CD8-positive, alpha-beta memory T cell (primary cell): ENCODE measurements at regions not wholly inside any gene's neighbourhood (a gene's known extent, or its start where the extent isn't known, plus 50 kb on each side); places are given as distances from the start of the nearest gene placed in this dataset.

Source experiments
- CTCF ChIA-PET: fragments of 350-600 bp; sonication (Branson Sonifier 250); formaldehyde crosslinking; loops from one replicate; lab custom pipeline; 2021; ENCODE audit warnings: antibody characterized with exemption; lab: Charles Lee
- POLR2A ChIA-PET: fragments of 350-600 bp; sonication (Branson Sonifier 250); formaldehyde crosslinking; loops from one replicate; lab custom pipeline; 2021; ENCODE audit warnings: antibody characterized with exemption; lab: Charles Lee
- DNase-seq, 5 donors: peaks; one replicate each; pipeline versions ENCODE4 v3.0.0 to v3.0.0-alpha.2; 2020 to 2022; ENCODE audit warnings: mixed read lengths in 1 of 5
- H3K27ac ChIP-seq: one replicate; pipeline ENCODE4 v1.7.0; 2013; ENCODE audit warnings: low read depth, mild to moderate bottlenecking, low read length, moderate library complexity
- H3K27me3 ChIP-seq: 2 replicates; pipeline ENCODE4 v1.7.0; 2013; ENCODE audit warnings: low read length, mild to moderate bottlenecking; ENCODE audit not compliant: insufficient read depth, poor library complexity, severe bottlenecking
- H3K36me3 ChIP-seq: 2 replicates; pipeline ENCODE4 v1.7.0; 2013; ENCODE audit warnings: mild to moderate bottlenecking, low read length, moderate library complexity; ENCODE audit not compliant: insufficient read depth
- H3K4me1 ChIP-seq: 2 replicates; pipeline ENCODE4 v1.7.0; 2013; ENCODE audit warnings: mild to moderate bottlenecking, low read length, moderate library complexity; ENCODE audit not compliant: insufficient read depth
- H3K4me3 ChIP-seq: 2 replicates; pipeline ENCODE4 v1.7.0; 2013; ENCODE audit warnings: mild to moderate bottlenecking, low read length
- H3K9me3 ChIP-seq: 2 replicates; pipeline ENCODE4 v1.7.0; 2013; ENCODE audit warnings: mild to moderate bottlenecking, low read length
- H3K27ac Mint-ChIP-seq, 8 donors: one replicate each; pipeline ENCODE4 v1.8.0; 2020 to 2021; ENCODE audit warnings: mixed read lengths in 8 of 8, mild to moderate bottlenecking in 6 of 8, inconsistent platforms in 3 of 8, moderate library complexity in 3 of 8
- H3K27me3 Mint-ChIP-seq, 2 donors: one replicate each; pipeline ENCODE4 v1.8.0; 2020 to 2021; ENCODE audit warnings: mixed read lengths in 2 of 2, mild to moderate bottlenecking in 1 of 2, moderate library complexity in 1 of 2
- H3K36me3 Mint-ChIP-seq, 3 donors: one replicate each; pipeline ENCODE4 v1.8.0; 2020 to 2021; ENCODE audit warnings: mixed read lengths in 3 of 3, inconsistent platforms in 1 of 3, mild to moderate bottlenecking in 1 of 3
- H3K4me1 Mint-ChIP-seq, 3 donors: one replicate each; pipeline ENCODE4 v1.8.0; 2020 to 2021; ENCODE audit warnings: mixed read lengths in 3 of 3, inconsistent platforms in 1 of 3, mild to moderate bottlenecking in 1 of 3
- H3K4me3 Mint-ChIP-seq, 7 donors: one replicate each; pipeline ENCODE4 v1.8.0; 2020 to 2021; ENCODE audit warnings: mixed read lengths in 7 of 7, mild to moderate bottlenecking in 6 of 7, moderate library complexity in 4 of 7, inconsistent platforms in 2 of 7
- H3K9me3 Mint-ChIP-seq, 5 donors: one replicate each; pipeline ENCODE4 v1.8.0; 2020 to 2022; ENCODE audit warnings: mixed read lengths in 5 of 5, mild to moderate bottlenecking in 3 of 5, moderate library complexity in 2 of 5, inconsistent platforms in 1 of 5

- Mint-ChIP-seq H3K4me3 (no peak overlapping the region), H3K27me3 (no peaks in the 10 kb centered on the region), H3K36me3 (no peaks in the 10 kb centered on the region), H3K4me1 (peaks cover 0 to 5% (median 0%) of the 10 kb centered on the region in 3 donors), H3K27ac (peak overlapping the region in 1 of 8 donors; percentile 23), H3K9me3 (no peaks in the 10 kb centered on the region)
- Histone ChIP-seq H3K27me3 (no peaks in the 10 kb centered on the region), H3K27ac (no peak overlapping the region), H3K9me3 (no peaks in the 10 kb centered on the region), H3K4me3 (no peak overlapping the region), H3K4me1 (no peaks in the 10 kb centered on the region), H3K36me3 (no peaks in the 10 kb centered on the region)
- ChIA-PET CTCF (no interaction called here), POLR2A (interaction anchor here (0.6 kb wide), 1 partner anchor 351 kb away, joined by 4 read pairs; no protein-coding TSS in a partner anchor)
- no peak for DNase-seq
Observed at GRCh38 chr3:18791752-18792151, 356.6 kb upstream of the KCNH8 start.

DNA sequence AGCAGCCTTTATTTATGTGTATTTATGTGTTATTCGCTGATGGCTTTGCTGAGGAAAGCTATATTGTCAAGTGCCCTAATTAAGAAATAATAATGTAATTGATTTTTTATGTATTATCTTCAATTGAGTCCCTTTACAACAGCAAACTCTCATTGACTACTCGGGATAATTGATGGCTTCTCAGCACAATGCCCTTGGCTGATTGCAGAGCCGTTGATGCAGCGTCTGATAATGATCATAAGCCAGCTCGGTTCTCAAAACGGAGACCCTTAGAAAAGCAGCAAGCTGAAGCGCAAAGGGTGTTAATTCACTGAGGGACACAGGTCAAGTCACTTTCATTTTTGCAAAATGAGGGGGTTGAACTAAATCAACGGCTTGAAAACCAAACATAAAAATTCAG, 357.1 kb upstream of the KCNH8 start:
- H3K27ac Mint-ChIP-seq, result no peak overlapping the region
- no peaks in the 10 kb centered on the region for H3K9me3 ChIP-seq
- H3K4me1 Mint-ChIP-seq, result peaks cover 0 to 6% (median 0%) of the 10 kb centered on the region in 3 donors
- no peak overlapping the region for H3K4me3 Mint-ChIP-seq
- CTCF ChIA-PET, result no interaction called here
- H3K27ac ChIP-seq, result no peak overlapping the region
- no peaks in the 10 kb centered on the region for H3K36me3 ChIP-seq
- H3K9me3 Mint-ChIP-seq, result no peaks in the 10 kb centered on the region
- DNase-seq, result no peak
- no peaks in the 10 kb centered on the region for H3K27me3 Mint-ChIP-seq
- POLR2A ChIA-PET, result no interaction called here
- no peaks in the 10 kb centered on the region for H3K36me3 Mint-ChIP-seq
- H3K4me1 ChIP-seq, result no peaks in the 10 kb centered on the region
- no peaks in the 10 kb centered on the region for H3K27me3 ChIP-seq
- no peak overlapping the region for H3K4me3 ChIP-seq

DNA sequence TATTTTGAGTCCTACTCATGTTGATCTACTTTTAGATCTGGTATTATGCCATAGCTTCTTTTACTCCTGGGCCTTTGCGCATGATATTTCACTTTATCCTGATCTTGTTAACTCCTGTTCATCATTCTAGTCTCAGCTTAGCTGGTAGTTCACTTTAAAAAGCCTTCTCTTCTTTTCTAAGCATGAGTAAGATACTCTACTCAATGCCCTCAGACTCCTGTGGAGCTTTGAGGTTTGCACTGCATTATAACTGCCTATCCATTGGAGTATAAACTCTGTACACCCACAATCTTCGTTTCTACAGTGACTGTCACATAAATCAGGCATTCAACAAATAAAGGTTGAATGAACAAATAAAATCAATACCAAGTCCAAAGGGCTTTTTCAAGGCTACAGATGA, 357.9 kb upstream of the KCNH8 start:
- H3K4me1 Mint-ChIP-seq, result peaks cover 0 to 6% (median 0%) of the 10 kb centered on the region in 3 donors
- Histone ChIP-seq H3K4me3 (no peak overlapping the region), H3K4me1 (no peaks in the 10 kb centered on the region), H3K36me3 (no peaks in the 10 kb centered on the region), H3K9me3 (no peaks in the 10 kb centered on the region), H3K27ac (no peak overlapping the region), H3K27me3 (no peaks in the 10 kb centered on the region)
- no peaks in the 10 kb centered on the region for H3K36me3 Mint-ChIP-seq
- H3K9me3 Mint-ChIP-seq, result no peaks in the 10 kb centered on the region
- ChIA-PET CTCF (interaction anchor here (1.0 kb wide), 1 partner anchor 345 kb away, joined by 3 read pairs; no protein-coding TSS in a partner anchor), POLR2A (no interaction called here)
- H3K4me3 Mint-ChIP-seq, result no peak overlapping the region
- no peak overlapping the region for H3K27ac Mint-ChIP-seq
- no peak for DNase-seq
- H3K27me3 Mint-ChIP-seq, result no peaks in the 10 kb centered on the region

- no peak overlapping the region for H3K4me3 ChIP-seq
- H3K27me3 ChIP-seq, result no peaks in the 10 kb centered on the region
- Mint-ChIP-seq H3K9me3 (no peaks in the 10 kb centered on the region), H3K36me3 (no peaks in the 10 kb centered on the region), H3K4me3 (no peak overlapping the region), H3K4me1 (peaks cover 0 to 6% (median 0%) of the 10 kb centered on the region in 3 donors), H3K27me3 (no peaks in the 10 kb centered on the region), H3K27ac (peak overlapping the region in 1 of 8 donors; percentile 43)
- H3K4me1 ChIP-seq, result no peaks in the 10 kb centered on the region
- ChIA-PET CTCF (interaction anchor here (1.0 kb wide), 1 partner anchor 345 kb away, joined by 3 read pairs; no protein-coding TSS in a partner anchor), POLR2A (no interaction called here)
- H3K27ac ChIP-seq, result no peak overlapping the region
- no peaks in the 10 kb centered on the region for H3K9me3 ChIP-seq
- no peaks in the 10 kb centered on the region for H3K36me3 ChIP-seq
- no peak for DNase-seq
Observed at GRCh38 chr3:18789734-18790133, 358.6 kb upstream of the KCNH8 start.

GRCh38 chr3:18787441-18787840, 360.9 kb upstream of the KCNH8 start:
- Histone ChIP-seq H3K27ac (no peak overlapping the region), H3K4me3 (no peak overlapping the region), H3K27me3 (no peaks in the 10 kb centered on the region), H3K4me1 (peaks cover under 1% of the 10 kb centered on the region), H3K36me3 (no peaks in the 10 kb centered on the region), H3K9me3 (no peaks in the 10 kb centered on the region)
- Mint-ChIP-seq H3K4me1 (peaks cover 0 to 6% (median 0%) of the 10 kb centered on the region in 3 donors), H3K9me3 (no peaks in the 10 kb centered on the region), H3K27ac (no peak overlapping the region), H3K4me3 (no peak overlapping the region), H3K36me3 (no peaks in the 10 kb centered on the region), H3K27me3 (no peaks in the 10 kb centered on the region)
- DNase-seq, result peak in 1 of 5 donors; percentile 3
- ChIA-PET POLR2A (no interaction called here), CTCF (no interaction called here)

GRCh38 chr3:18786650-18787323, 361.5 kb upstream of the KCNH8 start:
- no peaks in the 10 kb centered on the region for H3K36me3 Mint-ChIP-seq
- no peaks in the 10 kb centered on the region for H3K36me3 ChIP-seq
- H3K27ac Mint-ChIP-seq, result no peak overlapping the region
- no peaks in the 10 kb centered on the region for H3K27me3 ChIP-seq
- no peaks in the 10 kb centered on the region for H3K9me3 Mint-ChIP-seq
- POLR2A ChIA-PET, result no interaction called here
- CTCF ChIA-PET, result no interaction called here
- H3K4me1 Mint-ChIP-seq, result peaks cover 0 to 6% (median 0%) of the 10 kb centered on the region in 3 donors
- peak in 1 of 5 donors; percentile 10 for DNase-seq
- no peak overlapping the region for H3K4me3 ChIP-seq
- no peaks in the 10 kb centered on the region for H3K27me3 Mint-ChIP-seq
- no peaks in the 10 kb centered on the region for H3K9me3 ChIP-seq
- H3K4me3 Mint-ChIP-seq, result no peak overlapping the region
- H3K4me1 ChIP-seq, result peaks cover 7% of the 10 kb centered on the region
- no peak overlapping the region for H3K27ac ChIP-seq

DNA sequence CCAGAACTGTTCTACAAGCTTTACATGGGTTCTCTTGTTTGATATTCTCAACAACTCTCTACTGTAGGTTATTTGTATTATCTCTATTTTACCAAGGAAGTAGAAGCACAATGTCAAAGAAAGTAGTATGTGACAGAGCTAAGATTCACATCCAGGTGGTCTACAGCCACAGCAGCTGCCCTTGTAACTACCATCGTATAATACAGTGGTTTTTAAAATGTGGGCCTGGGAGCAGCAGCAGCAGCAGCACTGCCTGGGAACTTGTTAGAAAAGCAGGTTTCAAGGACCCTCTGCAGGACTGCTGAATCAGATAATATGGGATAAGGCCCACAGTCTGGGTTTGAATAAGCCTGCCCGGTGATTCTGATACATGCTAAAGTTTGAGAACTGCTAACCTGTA, 357.1 kb upstream of the SATB1 start:
- no peak overlapping the region for H3K4me3 ChIP-seq
- H3K36me3 Mint-ChIP-seq, result no peaks in the 10 kb centered on the region
- H3K27ac Mint-ChIP-seq, result no peak overlapping the region
- H3K27me3 Mint-ChIP-seq, result peaks cover 0 to 3% of the 10 kb centered on the region in 2 donors
- peaks cover 14 to 26% (median 19%) of the 10 kb centered on the region in 3 donors for H3K4me1 Mint-ChIP-seq
- H3K36me3 ChIP-seq, result no peaks in the 10 kb centered on the region
- H3K27me3 ChIP-seq, result no peaks in the 10 kb centered on the region
- no peaks in the 10 kb centered on the region for H3K9me3 ChIP-seq
- no peak overlapping the region for H3K4me3 Mint-ChIP-seq
- POLR2A ChIA-PET, result no interaction called here
- H3K27ac ChIP-seq, result no peak overlapping the region
- H3K4me1 ChIP-seq, result peaks cover 37% of the 10 kb centered on the region
- DNase-seq, result no peak
- no peaks in the 10 kb centered on the region for H3K9me3 Mint-ChIP-seq
- CTCF ChIA-PET, result no interaction called here

- Histone ChIP-seq H3K27ac (no peak overlapping the region), H3K4me1 (peaks cover 37% of the 10 kb centered on the region), H3K4me3 (peak overlapping the region; percentile 0), H3K9me3 (no peaks in the 10 kb centered on the region), H3K36me3 (no peaks in the 10 kb centered on the region), H3K27me3 (no peaks in the 10 kb centered on the region)
- Mint-ChIP-seq H3K36me3 (no peaks in the 10 kb centered on the region), H3K4me3 (peak overlapping the region in 2 of 7 donors; percentile 1 to 17), H3K27me3 (peaks cover 0 to 3% of the 10 kb centered on the region in 2 donors), H3K27ac (no peak overlapping the region), H3K4me1 (peaks cover 14 to 22% (median 19%) of the 10 kb centered on the region in 3 donors), H3K9me3 (no peaks in the 10 kb centered on the region)
- POLR2A ChIA-PET, result no interaction called here
- CTCF ChIA-PET, result no interaction called here
- peak in 1 of 5 donors; percentile 19 for DNase-seq
Observed at GRCh38 chr3:18780959-18781358, 355.8 kb upstream of the SATB1 start.
